Loucy (cell line): ENCODE measurements at regions not wholly inside any gene's neighbourhood (a gene's known extent, or its start where the extent isn't known, plus 50 kb on each side); places are given as distances from the start of the nearest gene placed in this dataset.

ENCODE experiments used
- H2AFZ ChIP-seq: fragments of 200-600 bp; sonication (generic); 2 replicates; pipeline ENCODE4 v1.6.0; 2016; ENCODE audit warnings: antibody characterized with exemption, mild to moderate bottlenecking, low read length, moderate library complexity
- H3F3A ChIP-seq: fragments of 200-600 bp; 2 replicates; pipeline ENCODE4 v1.6.0; 2016; ENCODE audit warnings: antibody characterized with exemption, low read depth, mild to moderate bottlenecking
- H3K27me3 ChIP-seq: fragments of 200-600 bp; sonication (generic); 2 replicates; pipeline ENCODE4 v1.6.1; 2014; ENCODE audit warnings: low read length, mild to moderate bottlenecking; ENCODE audit not compliant: insufficient read depth, poor library complexity, severe bottlenecking
- H3K36me3 ChIP-seq: fragments of 200-600 bp; sonication (generic); 2 replicates; pipeline ENCODE4 v1.6.1; 2016; ENCODE audit warnings: low read length; ENCODE audit not compliant: insufficient read depth
- H3K4me1 ChIP-seq: fragments of 200-600 bp; sonication (generic); 2 replicates; pipeline ENCODE4 v1.5.1; 2014; ENCODE audit warnings: low read length, mild to moderate bottlenecking; ENCODE audit not compliant: insufficient read depth, poor library complexity, severe bottlenecking
- H3K4me2 ChIP-seq: fragments of 200-600 bp; sonication (generic); 2 replicates; pipeline ENCODE4 v1.6.0; 2014; ENCODE audit warnings: antibody characterized with exemption, low read length, low read depth, mild to moderate bottlenecking; ENCODE audit not compliant: poor library complexity, severe bottlenecking
- H3K4me3 ChIP-seq: fragments of 200-600 bp; sonication (generic); 2 replicates; pipeline ENCODE4 v1.5.1; 2014; ENCODE audit warnings: low read length, mild to moderate bottlenecking, mixed read lengths; ENCODE audit not compliant: poor library complexity, severe bottlenecking
- H3K79me2 ChIP-seq: fragments of 200-600 bp; sonication (generic); 2 replicates; pipeline ENCODE4 v1.6.1; 2014; ENCODE audit warnings: low read length; ENCODE audit not compliant: insufficient read depth
- H3K9ac ChIP-seq: fragments of 200-600 bp; sonication (generic); 2 replicates; pipeline ENCODE4 v1.6.0; 2014; ENCODE audit warnings: mild to moderate bottlenecking, low read depth, low read length, moderate library complexity; ENCODE audit not compliant: poor library complexity, severe bottlenecking
- H3K9me2 ChIP-seq: fragments of 200-600 bp; sonication (generic); replicated peaks from 2 replicates; pipeline ENCODE4 v1.6.1; 2016; ENCODE audit warnings: low read depth, low read length, mixed read lengths
- H3K9me3 ChIP-seq: fragments of 200-600 bp; sonication (generic); 2 replicates; pipeline ENCODE4 v1.6.1; 2014; ENCODE audit warnings: mild to moderate bottlenecking, antibody characterized with exemption, low read length, low read depth; ENCODE audit not compliant: insufficient read depth
- H4K20me1 ChIP-seq: fragments of 200-600 bp; sonication (generic); 2 replicates; pipeline ENCODE4 v1.6.0; 2014; ENCODE audit warnings: antibody characterized with exemption, low read length, mild to moderate bottlenecking; ENCODE audit not compliant: insufficient read depth, poor library complexity, severe bottlenecking
- EZH2phosphoT487 ChIP-seq: fragments of 200-600 bp; IDR thresholded peaks from 2 replicates; pipeline ENCODE4 v1.6.1; 2018; ENCODE audit warnings: antibody characterized with exemption, mild to moderate bottlenecking, moderate library complexity, borderline replicate concordance
- TF ChIP-seq, protein P1 (sequence below): fragments of 200-600 bp; sonication (generic); conservative IDR thresholded peaks from 2 replicates; pipeline ENCODE4 v1.5.1; 2014; ENCODE audit warnings: mild to moderate bottlenecking, antibody characterized with exemption, low read length

DNA sequence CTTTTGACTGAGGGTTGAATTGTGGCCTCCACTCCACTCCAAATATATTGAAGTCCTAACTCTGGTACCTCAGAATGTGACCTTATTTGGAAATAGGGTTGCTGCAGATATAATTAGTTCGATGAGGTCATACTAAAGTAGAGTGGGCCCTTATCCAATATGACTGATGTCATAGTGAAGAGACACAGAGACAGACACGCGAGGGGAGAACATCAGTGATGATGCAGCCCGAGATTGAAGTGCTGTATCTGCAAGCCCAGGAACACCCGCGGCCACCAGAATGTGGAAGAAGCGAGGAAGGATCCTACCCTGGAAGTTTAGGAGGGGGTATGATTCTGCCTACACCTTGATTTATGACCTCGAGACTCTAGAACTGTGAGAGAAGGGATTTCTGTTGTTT lies 279.0 kb downstream of the ANKRD50 start:
- Histone ChIP-seq H3K27me3 (no peaks in the 10 kb centered on the region), H3K4me3 (no peak overlapping the region), H3K4me2 (no peak overlapping the region), H2AFZ (no peak overlapping the region), H3F3A (no peaks in the 10 kb centered on the region), H3K4me1 (peaks cover 21% of the 10 kb centered on the region), H4K20me1 (no peaks in the 10 kb centered on the region), H3K9ac (no peak overlapping the region), H3K9me3 (no peaks in the 10 kb centered on the region), H3K36me3 (no peaks in the 10 kb centered on the region), H3K79me2 (no peaks in the 10 kb centered on the region), H3K9me2 (no peaks in the 10 kb centered on the region)
- TF ChIP-seq EZH2phosphoT487, result no peak
- TF ChIP-seq, protein P1, sequence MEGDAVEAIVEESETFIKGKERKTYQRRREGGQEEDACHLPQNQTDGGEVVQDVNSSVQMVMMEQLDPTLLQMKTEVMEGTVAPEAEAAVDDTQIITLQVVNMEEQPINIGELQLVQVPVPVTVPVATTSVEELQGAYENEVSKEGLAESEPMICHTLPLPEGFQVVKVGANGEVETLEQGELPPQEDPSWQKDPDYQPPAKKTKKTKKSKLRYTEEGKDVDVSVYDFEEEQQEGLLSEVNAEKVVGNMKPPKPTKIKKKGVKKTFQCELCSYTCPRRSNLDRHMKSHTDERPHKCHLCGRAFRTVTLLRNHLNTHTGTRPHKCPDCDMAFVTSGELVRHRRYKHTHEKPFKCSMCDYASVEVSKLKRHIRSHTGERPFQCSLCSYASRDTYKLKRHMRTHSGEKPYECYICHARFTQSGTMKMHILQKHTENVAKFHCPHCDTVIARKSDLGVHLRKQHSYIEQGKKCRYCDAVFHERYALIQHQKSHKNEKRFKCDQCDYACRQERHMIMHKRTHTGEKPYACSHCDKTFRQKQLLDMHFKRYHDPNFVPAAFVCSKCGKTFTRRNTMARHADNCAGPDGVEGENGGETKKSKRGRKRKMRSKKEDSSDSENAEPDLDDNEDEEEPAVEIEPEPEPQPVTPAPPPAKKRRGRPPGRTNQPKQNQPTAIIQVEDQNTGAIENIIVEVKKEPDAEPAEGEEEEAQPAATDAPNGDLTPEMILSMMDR, result no peak

DNA sequence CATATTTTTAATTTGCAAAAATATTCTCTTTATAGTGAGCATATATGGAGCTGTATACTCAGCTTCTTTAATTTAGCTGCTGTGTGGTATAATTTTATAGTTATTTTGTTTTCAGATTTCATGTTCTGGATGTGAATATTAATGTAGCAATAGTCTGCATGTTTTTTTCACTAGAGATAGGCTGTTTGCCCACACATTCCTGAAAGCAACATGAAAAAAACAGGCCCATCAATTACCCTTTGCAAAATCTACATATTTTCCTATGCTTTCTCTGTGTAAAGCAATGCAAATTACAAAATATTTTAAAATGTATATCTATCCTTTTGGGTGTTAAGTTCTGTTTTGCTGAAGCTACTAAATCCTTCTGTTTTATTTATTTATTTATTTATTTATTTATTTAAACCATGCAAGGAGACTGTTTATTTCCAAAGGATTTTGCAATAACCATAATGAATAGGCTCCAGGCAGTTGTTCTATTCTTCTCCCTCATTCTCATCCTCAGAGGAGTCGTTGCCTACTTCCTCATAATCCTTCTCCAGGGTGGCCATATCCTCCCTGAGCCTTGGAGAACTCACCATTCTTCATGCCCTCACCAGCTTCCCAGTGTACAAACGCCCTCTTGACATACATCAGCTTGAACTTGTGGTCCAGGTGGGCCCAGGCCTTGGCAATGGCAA lies 277.1 kb downstream of the ANKRD50 start:
- Histone ChIP-seq H3K4me2 (no peak overlapping the region), H3K27me3 (no peaks in the 10 kb centered on the region), H3K79me2 (no peaks in the 10 kb centered on the region), H3K4me1 (peaks cover 9% of the 10 kb centered on the region), H3K4me3 (no peak overlapping the region), H3K9me2 (no peaks in the 10 kb centered on the region), H3K9ac (no peak overlapping the region), H2AFZ (no peak overlapping the region), H3K36me3 (no peaks in the 10 kb centered on the region), H3K9me3 (no peaks in the 10 kb centered on the region), H3F3A (no peaks in the 10 kb centered on the region), H4K20me1 (no peaks in the 10 kb centered on the region)
- TF ChIP-seq, protein P1, result no peak
- no peak for TF ChIP-seq EZH2phosphoT487

DNA sequence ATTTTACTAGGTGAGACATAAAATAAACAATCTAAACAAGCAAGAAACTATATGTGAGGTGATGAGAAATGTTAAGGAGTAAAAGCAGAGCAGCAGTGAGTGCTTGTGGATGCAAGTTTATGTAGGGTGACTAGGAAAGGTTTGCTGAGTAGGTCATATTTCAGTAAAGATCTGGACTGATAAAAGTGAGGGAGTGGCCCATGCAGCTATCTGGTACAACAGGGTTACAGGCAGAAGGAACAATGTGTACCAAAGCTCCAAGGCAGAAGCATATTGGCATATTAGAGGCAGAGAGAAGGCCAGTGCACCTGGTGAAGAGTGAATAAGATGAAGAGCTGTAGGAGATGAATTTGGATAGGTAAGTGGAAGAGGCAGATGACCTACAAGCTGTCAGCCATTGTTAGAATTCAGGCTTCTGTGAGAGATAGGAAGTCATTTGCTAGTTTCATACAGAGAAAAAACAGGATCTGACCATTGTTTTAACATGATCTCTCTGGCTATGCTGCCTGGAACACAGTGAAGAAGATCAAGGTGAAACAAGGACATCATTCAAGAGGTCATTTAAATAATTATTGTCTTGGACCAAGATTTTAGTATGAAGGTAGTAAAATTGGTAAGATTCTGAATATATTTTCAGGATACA lies 274.6 kb downstream of the ANKRD50 start:
- Histone ChIP-seq H3K4me2 (no peak overlapping the region), H3F3A (no peaks in the 10 kb centered on the region), H3K4me1 (peaks cover 9% of the 10 kb centered on the region), H4K20me1 (no peaks in the 10 kb centered on the region), H3K9me2 (no peaks in the 10 kb centered on the region), H3K27me3 (no peaks in the 10 kb centered on the region), H2AFZ (peak overlapping the region; percentile 68), H3K9ac (no peak overlapping the region), H3K4me3 (no peak overlapping the region), H3K36me3 (no peaks in the 10 kb centered on the region), H3K9me3 (no peaks in the 10 kb centered on the region), H3K79me2 (no peaks in the 10 kb centered on the region)
- TF ChIP-seq EZH2phosphoT487, result no peak
- TF ChIP-seq, protein P1, result no peak
